ENCODE measurements at regions not wholly inside any gene's neighbourhood (a gene's known extent, or its start where the extent isn't known, plus 50 kb on each side); places are given as distances from the start of the nearest gene placed in this dataset.

DNA sequence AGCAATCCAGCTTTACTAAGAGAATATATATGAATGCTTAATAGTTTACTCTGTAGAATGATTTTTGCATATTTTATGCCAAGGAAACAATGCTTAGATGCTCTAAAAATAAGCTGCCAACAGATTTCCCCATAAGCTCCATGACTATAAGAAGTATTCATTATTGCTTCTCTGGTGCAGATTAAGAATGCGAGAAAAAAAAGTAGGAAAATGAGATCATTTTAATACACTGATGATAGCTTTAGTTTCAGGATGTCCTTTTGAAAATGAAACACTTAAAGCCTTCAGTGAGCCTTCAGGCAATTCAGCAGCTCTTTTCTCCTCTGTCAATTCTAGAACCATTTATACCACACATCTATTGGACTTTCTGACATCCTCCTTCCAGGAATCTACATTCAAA lies 735.0 kb upstream of the POT1 start:
- H3K4me1 Mint-ChIP-seq (ENCODE audit: low read depth) = peaks cover 10% of the 10 kb centered on the region
- no peak for DNase-seq (ENCODE audit: low spot score, unreplicated experiment)
- H3K27ac Mint-ChIP-seq = no peak overlapping the region
- TF ChIP-seq, protein P1, sequence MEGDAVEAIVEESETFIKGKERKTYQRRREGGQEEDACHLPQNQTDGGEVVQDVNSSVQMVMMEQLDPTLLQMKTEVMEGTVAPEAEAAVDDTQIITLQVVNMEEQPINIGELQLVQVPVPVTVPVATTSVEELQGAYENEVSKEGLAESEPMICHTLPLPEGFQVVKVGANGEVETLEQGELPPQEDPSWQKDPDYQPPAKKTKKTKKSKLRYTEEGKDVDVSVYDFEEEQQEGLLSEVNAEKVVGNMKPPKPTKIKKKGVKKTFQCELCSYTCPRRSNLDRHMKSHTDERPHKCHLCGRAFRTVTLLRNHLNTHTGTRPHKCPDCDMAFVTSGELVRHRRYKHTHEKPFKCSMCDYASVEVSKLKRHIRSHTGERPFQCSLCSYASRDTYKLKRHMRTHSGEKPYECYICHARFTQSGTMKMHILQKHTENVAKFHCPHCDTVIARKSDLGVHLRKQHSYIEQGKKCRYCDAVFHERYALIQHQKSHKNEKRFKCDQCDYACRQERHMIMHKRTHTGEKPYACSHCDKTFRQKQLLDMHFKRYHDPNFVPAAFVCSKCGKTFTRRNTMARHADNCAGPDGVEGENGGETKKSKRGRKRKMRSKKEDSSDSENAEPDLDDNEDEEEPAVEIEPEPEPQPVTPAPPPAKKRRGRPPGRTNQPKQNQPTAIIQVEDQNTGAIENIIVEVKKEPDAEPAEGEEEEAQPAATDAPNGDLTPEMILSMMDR (IDR thresholded peaks at IDR 0.05; ENCODE audit: unreplicated experiment) = no peak
- no peaks in the 10 kb centered on the region for H3K27me3 Mint-ChIP-seq
- H3K4me3 Mint-ChIP-seq (ENCODE audit: low read depth) = no peak overlapping the region
- peaks cover 1% of the 10 kb centered on the region for H3K36me3 Mint-ChIP-seq (ENCODE audit: insufficient read depth)
- peaks cover 16% of the 10 kb centered on the region for H3K9me3 Mint-ChIP-seq (ENCODE audit: low read depth)

GRCh38 chr7:125663961-125664360 lies 734.3 kb upstream of the POT1 start:
- H3K27ac Mint-ChIP-seq = no peak overlapping the region
- no peaks in the 10 kb centered on the region for H3K27me3 Mint-ChIP-seq
- TF ChIP-seq, protein P1 (IDR thresholded peaks at IDR 0.05; ENCODE audit: unreplicated experiment) = no peak
- DNase-seq (ENCODE audit: low spot score, unreplicated experiment) = no peak
- peaks cover 10% of the 10 kb centered on the region for H3K4me1 Mint-ChIP-seq (ENCODE audit: low read depth)
- peaks cover 16% of the 10 kb centered on the region for H3K9me3 Mint-ChIP-seq (ENCODE audit: low read depth)
- H3K36me3 Mint-ChIP-seq (ENCODE audit: insufficient read depth) = peaks cover 1% of the 10 kb centered on the region
- H3K4me3 Mint-ChIP-seq (ENCODE audit: low read depth) = no peak overlapping the region

- DNase-seq (ENCODE audit: low spot score, unreplicated experiment) = no peak
- no peak overlapping the region for H3K27ac Mint-ChIP-seq
- H3K9me3 Mint-ChIP-seq (ENCODE audit: low read depth) = peaks cover 16% of the 10 kb centered on the region
- TF ChIP-seq, protein P1 (IDR thresholded peaks at IDR 0.05; ENCODE audit: unreplicated experiment) = no peak
- no peak overlapping the region for H3K4me3 Mint-ChIP-seq (ENCODE audit: low read depth)
- peaks cover 1% of the 10 kb centered on the region for H3K36me3 Mint-ChIP-seq (ENCODE audit: insufficient read depth)
- H3K4me1 Mint-ChIP-seq (ENCODE audit: low read depth) = peaks cover 10% of the 10 kb centered on the region
- no peaks in the 10 kb centered on the region for H3K27me3 Mint-ChIP-seq
Measured at GRCh38 chr7:125661677-125662076, 732.1 kb upstream of the POT1 start.

DNA sequence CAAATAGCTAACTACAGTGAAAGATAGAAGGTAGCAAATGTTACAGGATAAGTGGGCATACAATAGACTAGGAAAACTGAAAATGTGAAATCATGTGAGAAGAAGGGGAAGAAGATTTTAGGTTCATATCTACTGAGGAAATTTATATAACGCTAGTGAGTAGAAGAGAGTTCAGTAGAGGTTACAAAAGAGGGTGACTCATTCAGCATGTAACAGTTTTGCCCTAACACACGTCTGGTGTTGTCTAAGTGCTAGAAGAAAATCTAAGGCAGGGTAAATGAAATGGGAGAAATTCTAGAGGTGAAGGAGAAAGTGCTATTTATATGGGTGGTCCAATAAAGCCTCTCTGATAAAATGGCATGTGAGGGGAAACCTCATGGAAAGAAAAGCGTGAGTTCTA lies 731.4 kb upstream of the POT1 start:
- peaks cover 16% of the 10 kb centered on the region for H3K9me3 Mint-ChIP-seq (ENCODE audit: low read depth)
- H3K4me1 Mint-ChIP-seq (ENCODE audit: low read depth) = peaks cover 10% of the 10 kb centered on the region
- H3K27ac Mint-ChIP-seq = no peak overlapping the region
- no peaks in the 10 kb centered on the region for H3K27me3 Mint-ChIP-seq
- peaks cover 1% of the 10 kb centered on the region for H3K36me3 Mint-ChIP-seq (ENCODE audit: insufficient read depth)
- H3K4me3 Mint-ChIP-seq (ENCODE audit: low read depth) = no peak overlapping the region
- TF ChIP-seq, protein P1 (IDR thresholded peaks at IDR 0.05; ENCODE audit: unreplicated experiment) = no peak
- DNase-seq (ENCODE audit: low spot score, unreplicated experiment) = no peak

GRCh38 chr7:125654076-125654475 lies 724.5 kb upstream of the POT1 start:
- DNase-seq (ENCODE audit: low spot score, unreplicated experiment) = no peak
- Mint-ChIP-seq H3K27ac (no peak overlapping the region), H3K4me1 (ENCODE audit: low read depth) (peaks cover 8% of the 10 kb centered on the region), H3K9me3 (ENCODE audit: low read depth) (no peaks in the 10 kb centered on the region), H3K36me3 (ENCODE audit: insufficient read depth) (no peaks in the 10 kb centered on the region), H3K27me3 (no peaks in the 10 kb centered on the region), H3K4me3 (ENCODE audit: low read depth) (no peak overlapping the region)
- TF ChIP-seq, protein P1 (IDR thresholded peaks at IDR 0.05; ENCODE audit: unreplicated experiment) = no peak

Measured in progenitor cell of endocrine pancreas (in vitro differentiated cells).